ENCODE measurements at regions not wholly inside any gene's neighbourhood (a gene's known extent, or its start where the extent isn't known, plus 50 kb on each side); places are given as distances from the start of the nearest gene placed in this dataset.
A peak's percentile ranks its signal among the peaks of the same experiment; 100 is the strongest.

- no peaks in the 10 kb centered on the region for H3K9me3 ChIP-seq (replicated peaks in 1 of 2; ENCODE audit: control insufficient read depth in 2 of 2, insufficient read depth in 1 of 2, low read depth in 1 of 2, low read length in 2 of 2)
- no peak for DNase-seq (ENCODE audit: low spot score)
- H3K4me2 ChIP-seq (ENCODE audit: insufficient read depth, low read length, poor library complexity, severe bottlenecking), result no peak overlapping the region
- H2BK120ac ChIP-seq (ENCODE audit: low read depth, low read length), result no peak overlapping the region
- H3K4ac ChIP-seq (ENCODE audit: low read length), result no peak overlapping the region
- no peaks in the 10 kb centered on the region for H3K27me3 ChIP-seq (ENCODE audit: control insufficient read depth in 3 of 3, insufficient read depth in 3 of 3, low read depth in 1 of 3, low read length in 3 of 3)
- H3K18ac ChIP-seq (ENCODE audit: low read length), result no peak overlapping the region
- no peak overlapping the region for H4K91ac ChIP-seq (ENCODE audit: low read depth, low read length, poor library complexity)
- no CpG with 5 or more reads among the region's 6 CpGs for WGBS, 2 donors (ENCODE audit: extremely low coverage in 2 of 2, insufficient read length in 2 of 2, insufficient replicate concordance in 1 of 2)
- H2BK12ac ChIP-seq (ENCODE audit: low read length), result no peak overlapping the region
- no peak overlapping the region for H3K14ac ChIP-seq (ENCODE audit: low read length)
- no peak overlapping the region for H4K8ac ChIP-seq (ENCODE audit: low read depth, low read length)
- no peak overlapping the region for H2BK5ac ChIP-seq (ENCODE audit: low read length)
- H3K36me3 ChIP-seq (replicated peaks in 1 of 2; ENCODE audit: control insufficient read depth in 2 of 2, insufficient read depth in 2 of 2, low read length in 2 of 2), result no peaks in the 10 kb centered on the region
- H3K4me3 ChIP-seq (ENCODE audit: low read length in 2 of 2), result no peak overlapping the region
- no peak overlapping the region for H2BK15ac ChIP-seq (ENCODE audit: low read length)
- H2AFZ ChIP-seq (ENCODE audit: low read length), result peak overlapping the region; percentile 77
- no peak overlapping the region for H3K23ac ChIP-seq (ENCODE audit: low read depth, low read length, poor library complexity)
- H3K79me1 ChIP-seq (ENCODE audit: low read depth, low read length), result no peaks in the 10 kb centered on the region
- no peak overlapping the region for H2AK5ac ChIP-seq (ENCODE audit: low read depth, low read length)
- H3K27ac ChIP-seq (replicated peaks; ENCODE audit: low read length), result no peak overlapping the region
- H3K9ac ChIP-seq (ENCODE audit: low read depth, low read length, poor library complexity), result no peak overlapping the region
- peaks cover 3 to 7% of the 10 kb centered on the region in 2 donors for H3K4me1 ChIP-seq (ENCODE audit: control insufficient read depth in 2 of 2, insufficient read depth in 1 of 2, low read depth in 1 of 2, low read length in 2 of 2)
Observed at GRCh38 chr18:45253973-45254708, 361.1 kb upstream of the SLC14A2 start.

GRCh38 chr18:45254709-45255082, 360.6 kb upstream of the SLC14A2 start:
- no peak overlapping the region for H3K4me2 ChIP-seq (ENCODE audit: insufficient read depth, low read length, poor library complexity, severe bottlenecking)
- peak overlapping the region; percentile 40 for H3K18ac ChIP-seq (ENCODE audit: low read length)
- H2AK5ac ChIP-seq (ENCODE audit: low read depth, low read length), result no peak overlapping the region
- H2BK120ac ChIP-seq (ENCODE audit: low read depth, low read length), result no peak overlapping the region
- no peaks in the 10 kb centered on the region for H3K27me3 ChIP-seq (ENCODE audit: control insufficient read depth in 3 of 3, insufficient read depth in 3 of 3, low read depth in 1 of 3, low read length in 3 of 3)
- H3K27ac ChIP-seq (replicated peaks; ENCODE audit: low read length), result no peak overlapping the region
- no peak overlapping the region for H2BK5ac ChIP-seq (ENCODE audit: low read length)
- no peak overlapping the region for H4K91ac ChIP-seq (ENCODE audit: low read depth, low read length, poor library complexity)
- H3K36me3 ChIP-seq (replicated peaks in 1 of 2; ENCODE audit: control insufficient read depth in 2 of 2, insufficient read depth in 2 of 2, low read length in 2 of 2), result no peaks in the 10 kb centered on the region
- H3K79me1 ChIP-seq (ENCODE audit: low read depth, low read length), result no peaks in the 10 kb centered on the region
- H2BK12ac ChIP-seq (ENCODE audit: low read length), result no peak overlapping the region
- no peak overlapping the region for H3K4me3 ChIP-seq (ENCODE audit: low read length in 2 of 2)
- H3K9ac ChIP-seq (ENCODE audit: low read depth, low read length, poor library complexity), result no peak overlapping the region
- H3K14ac ChIP-seq (ENCODE audit: low read length), result no peak overlapping the region
- no peaks in the 10 kb centered on the region for H3K9me3 ChIP-seq (replicated peaks in 1 of 2; ENCODE audit: control insufficient read depth in 2 of 2, insufficient read depth in 1 of 2, low read depth in 1 of 2, low read length in 2 of 2)
- H4K8ac ChIP-seq (ENCODE audit: low read depth, low read length), result no peak overlapping the region
- peaks cover 3 to 7% of the 10 kb centered on the region in 2 donors for H3K4me1 ChIP-seq (ENCODE audit: control insufficient read depth in 2 of 2, insufficient read depth in 1 of 2, low read depth in 1 of 2, low read length in 2 of 2)
- H3K23ac ChIP-seq (ENCODE audit: low read depth, low read length, poor library complexity), result no peak overlapping the region
- no peak overlapping the region for H3K4ac ChIP-seq (ENCODE audit: low read length)
- peak overlapping the region; percentile 77 for H2AFZ ChIP-seq (ENCODE audit: low read length)
- H2BK15ac ChIP-seq (ENCODE audit: low read length), result no peak overlapping the region
- no peak for DNase-seq (ENCODE audit: low spot score)
- WGBS, 2 donors (ENCODE audit: extremely low coverage in 2 of 2, insufficient read length in 2 of 2, insufficient replicate concordance in 1 of 2), result no CpG with 5 or more reads among the region's 6 CpGs

- no peak overlapping the region for H3K4me3 ChIP-seq (ENCODE audit: low read length in 2 of 2)
- peak overlapping the region; percentile 77 for H2AFZ ChIP-seq (ENCODE audit: low read length)
- H3K27me3 ChIP-seq (ENCODE audit: control insufficient read depth in 3 of 3, insufficient read depth in 3 of 3, low read depth in 1 of 3, low read length in 3 of 3), result no peaks in the 10 kb centered on the region
- no peak overlapping the region for H3K4ac ChIP-seq (ENCODE audit: low read length)
- H2BK15ac ChIP-seq (ENCODE audit: low read length), result no peak overlapping the region
- H3K9me3 ChIP-seq (replicated peaks in 1 of 2; ENCODE audit: control insufficient read depth in 2 of 2, insufficient read depth in 1 of 2, low read depth in 1 of 2, low read length in 2 of 2), result no peaks in the 10 kb centered on the region
- H3K18ac ChIP-seq (ENCODE audit: low read length), result no peak overlapping the region
- H4K91ac ChIP-seq (ENCODE audit: low read depth, low read length, poor library complexity), result no peak overlapping the region
- peaks cover 3 to 7% of the 10 kb centered on the region in 2 donors for H3K4me1 ChIP-seq (ENCODE audit: control insufficient read depth in 2 of 2, insufficient read depth in 1 of 2, low read depth in 1 of 2, low read length in 2 of 2)
- no peak for DNase-seq (ENCODE audit: low spot score)
- no peak overlapping the region for H3K23ac ChIP-seq (ENCODE audit: low read depth, low read length, poor library complexity)
- H3K36me3 ChIP-seq (replicated peaks in 1 of 2; ENCODE audit: control insufficient read depth in 2 of 2, insufficient read depth in 2 of 2, low read length in 2 of 2), result no peaks in the 10 kb centered on the region
- H4K8ac ChIP-seq (ENCODE audit: low read depth, low read length), result no peak overlapping the region
- H2BK5ac ChIP-seq (ENCODE audit: low read length), result no peak overlapping the region
- H3K4me2 ChIP-seq (ENCODE audit: insufficient read depth, low read length, poor library complexity, severe bottlenecking), result no peak overlapping the region
- no peak overlapping the region for H3K9ac ChIP-seq (ENCODE audit: low read depth, low read length, poor library complexity)
- H2BK120ac ChIP-seq (ENCODE audit: low read depth, low read length), result no peak overlapping the region
- no peak overlapping the region for H2BK12ac ChIP-seq (ENCODE audit: low read length)
- no peak overlapping the region for H2AK5ac ChIP-seq (ENCODE audit: low read depth, low read length)
- no peaks in the 10 kb centered on the region for H3K79me1 ChIP-seq (ENCODE audit: low read depth, low read length)
- H3K14ac ChIP-seq (ENCODE audit: low read length), result no peak overlapping the region
- H3K27ac ChIP-seq (replicated peaks; ENCODE audit: low read length), result no peak overlapping the region
- WGBS, 2 donors (ENCODE audit: extremely low coverage in 2 of 2, insufficient read length in 2 of 2, insufficient replicate concordance in 1 of 2), result no CpG with 5 or more reads among the region's 6 CpGs
Observed at GRCh38 chr18:45255197-45255890, 359.9 kb upstream of the SLC14A2 start.

GRCh38 chr18:45260125-45260524, 355.2 kb upstream of the SLC14A2 start:
- Histone ChIP-seq H3K9me3 (replicated peaks in 1 of 2; ENCODE audit: control insufficient read depth in 2 of 2, insufficient read depth in 1 of 2, low read depth in 1 of 2, low read length in 2 of 2) (no peaks in the 10 kb centered on the region), H3K27me3 (ENCODE audit: control insufficient read depth in 3 of 3, insufficient read depth in 3 of 3, low read depth in 1 of 3, low read length in 3 of 3) (no peaks in the 10 kb centered on the region), H2AK5ac (ENCODE audit: low read depth, low read length) (no peak overlapping the region), H3K36me3 (replicated peaks in 1 of 2; ENCODE audit: control insufficient read depth in 2 of 2, insufficient read depth in 2 of 2, low read length in 2 of 2) (no peaks in the 10 kb centered on the region), H3K14ac (ENCODE audit: low read length) (no peak overlapping the region), H2BK15ac (ENCODE audit: low read length) (no peak overlapping the region), H3K23ac (ENCODE audit: low read depth, low read length, poor library complexity) (no peak overlapping the region), H2BK120ac (ENCODE audit: low read depth, low read length) (no peak overlapping the region), H3K9ac (ENCODE audit: low read depth, low read length, poor library complexity) (no peak overlapping the region), H2BK12ac (ENCODE audit: low read length) (no peak overlapping the region), H3K79me1 (ENCODE audit: low read depth, low read length) (no peaks in the 10 kb centered on the region), H3K4me2 (ENCODE audit: insufficient read depth, low read length, poor library complexity, severe bottlenecking) (no peak overlapping the region), H3K4ac (ENCODE audit: low read length) (no peak overlapping the region), H3K27ac (replicated peaks; ENCODE audit: low read length) (no peak overlapping the region), H3K4me3 (ENCODE audit: low read length in 2 of 2) (no peak overlapping the region), H3K4me1 (ENCODE audit: control insufficient read depth in 2 of 2, insufficient read depth in 1 of 2, low read depth in 1 of 2, low read length in 2 of 2) (peaks cover 3% of the 10 kb centered on the region in 2 donors), H2BK5ac (ENCODE audit: low read length) (no peak overlapping the region), H3K18ac (ENCODE audit: low read length) (no peak overlapping the region), H4K8ac (ENCODE audit: low read depth, low read length) (no peak overlapping the region), H4K91ac (ENCODE audit: low read depth, low read length, poor library complexity) (no peak overlapping the region), H2AFZ (ENCODE audit: low read length) (no peak overlapping the region)
- WGBS, 2 donors (ENCODE audit: extremely low coverage in 2 of 2, insufficient read length in 2 of 2, insufficient replicate concordance in 1 of 2), result no CpG with 5 or more reads among the region's 1 CpG
- no peak for DNase-seq (ENCODE audit: low spot score)
